ENCODE measurements at regions not wholly inside any gene's neighbourhood (a gene's known extent, or its start where the extent isn't known, plus 50 kb on each side); places are given as distances from the start of the nearest gene placed in this dataset.
"Not testable (repeated sequence)": the region's sequence is repeated elsewhere in the genome, so short reads cannot be mapped to it uniquely, and the experiment has no call there.

DNA sequence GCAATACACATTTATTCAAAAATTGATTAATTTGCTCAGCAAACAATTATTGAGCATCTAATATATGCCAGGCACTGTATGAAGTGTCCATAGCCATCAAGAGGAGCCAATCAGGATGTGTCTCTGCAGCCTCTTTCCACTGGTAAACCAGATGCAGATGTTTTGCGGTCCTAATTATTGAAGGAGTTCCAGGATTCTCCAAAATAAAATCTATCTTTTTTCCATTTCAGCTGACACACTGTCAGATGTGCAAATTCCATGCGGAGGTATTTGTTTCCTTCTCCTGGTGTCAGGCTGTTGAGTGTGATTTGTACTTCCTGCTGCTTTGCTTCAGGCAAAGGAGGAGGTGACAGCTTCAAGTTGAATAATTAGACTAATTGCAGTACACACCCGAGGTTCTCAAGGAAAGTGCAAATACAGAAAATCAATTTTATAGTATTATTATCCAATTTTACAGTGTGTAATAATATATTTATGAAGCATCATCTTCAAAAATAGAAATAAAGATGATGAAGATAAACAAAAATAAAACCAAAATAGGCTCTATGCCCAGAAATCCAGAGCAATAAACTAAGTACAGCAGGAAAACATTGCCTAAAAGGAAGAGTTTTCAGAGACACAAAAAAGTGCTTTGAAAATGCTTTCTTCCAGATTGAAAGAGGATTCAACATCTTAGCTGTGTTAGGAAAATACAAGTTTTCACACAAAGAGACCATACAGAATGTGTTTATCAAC is 1352.9 kb upstream of the CHAC2 start:
- DNase-seq (no peak), ATAC-seq (no peak)
- Histone ChIP-seq H3K27ac (no peak overlapping the region), H3K9me3 (peaks cover 0 to 8% (median 0%) of the 10 kb centered on the region in 11 donors), H3K4me1 (no peaks in the 10 kb centered on the region), H3K4me3 (no peak overlapping the region), H3K36me3 (no peaks in the 10 kb centered on the region), H3K27me3 (no peaks in the 10 kb centered on the region)
- intact Hi-C loops (cut with DNase I) = no loop called here
- WGBS, 2 donors = 7 to 14% methylated on average over 3 of the region's 3 CpGs
- no peak for TF ChIP-seq CTCF (IDR thresholded peaks at IDR 0.05)

DNA sequence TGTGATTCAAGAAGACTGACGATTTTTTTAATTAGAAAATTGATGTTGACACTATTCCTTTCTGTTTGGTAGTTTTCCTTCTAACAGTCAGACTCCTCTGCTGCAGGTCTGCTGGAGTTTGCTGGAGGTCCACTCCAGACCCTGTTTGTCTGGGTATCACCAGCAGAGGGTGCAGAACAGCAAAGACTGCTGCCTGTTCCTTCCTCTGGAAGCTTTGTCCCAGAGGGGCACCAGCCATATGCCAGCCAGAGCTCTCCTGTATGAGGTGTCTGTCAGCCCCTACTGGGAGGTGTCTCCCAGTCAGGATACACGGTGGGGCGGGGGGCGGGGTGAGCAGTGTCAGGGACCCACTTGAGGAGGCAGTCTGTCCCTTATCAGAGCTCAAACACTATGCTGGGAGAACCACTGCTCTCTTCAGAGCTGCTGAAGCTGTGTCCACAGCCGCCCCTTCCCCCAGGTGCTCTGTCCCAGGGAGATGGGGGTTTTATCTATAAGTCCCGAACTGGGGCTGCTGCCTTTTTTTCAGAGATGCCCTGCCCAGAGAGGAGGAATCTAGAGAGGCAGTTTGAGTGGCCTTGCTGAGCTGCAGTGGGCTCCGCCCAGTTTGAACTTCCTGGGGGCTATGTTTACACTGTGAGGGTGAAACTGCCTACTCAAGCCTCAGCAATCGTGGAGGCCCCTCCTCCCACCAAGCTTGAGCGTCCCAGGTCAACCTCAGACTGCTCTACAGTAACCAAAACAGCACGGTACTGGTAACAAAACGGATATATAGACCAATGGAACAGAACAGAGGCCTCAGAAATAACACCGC is 1358.1 kb upstream of the CHAC2 start:
- H3K36me3 ChIP-seq; intact Hi-C loops (cut with DNase I); ATAC-seq; H3K4me1 ChIP-seq; H3K27ac ChIP-seq; H3K27me3 ChIP-seq; DNase-seq; H3K4me3 ChIP-seq; H3K9me3 ChIP-seq: not testable (repeated sequence)
- peak in 2 of 9 donors; percentile 5 to 9 for TF ChIP-seq CTCF (IDR thresholded peaks at IDR 0.05)
- 82 to 83% methylated on average over 12 of the region's 12 CpGs for WGBS, 2 donors

DNA sequence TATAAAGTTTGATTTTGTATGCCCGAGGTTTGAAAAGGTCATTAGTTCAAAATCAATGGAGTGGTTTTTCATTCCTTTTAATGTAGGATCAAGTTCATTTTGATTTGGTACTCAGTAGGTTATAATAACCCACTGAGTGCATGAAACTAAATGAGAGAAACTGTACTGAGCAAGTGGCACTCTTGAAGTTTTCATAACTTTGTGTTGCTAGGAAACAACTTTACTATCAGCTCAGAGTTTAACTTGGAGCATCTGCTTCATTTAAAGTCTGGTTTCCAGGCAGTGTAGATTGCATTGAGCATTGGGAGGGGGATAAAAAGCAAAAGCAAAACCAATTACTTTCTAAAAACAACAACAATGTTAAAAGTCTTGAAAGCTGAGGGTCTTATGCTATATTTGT is 1361.6 kb upstream of the CHAC2 start:
- 66 to 75% methylated on average over 1 of the region's 1 CpG for WGBS, 2 donors
- peak in 3 of 8 donors; percentile 52 to 79 (median 70) for ATAC-seq

DNA sequence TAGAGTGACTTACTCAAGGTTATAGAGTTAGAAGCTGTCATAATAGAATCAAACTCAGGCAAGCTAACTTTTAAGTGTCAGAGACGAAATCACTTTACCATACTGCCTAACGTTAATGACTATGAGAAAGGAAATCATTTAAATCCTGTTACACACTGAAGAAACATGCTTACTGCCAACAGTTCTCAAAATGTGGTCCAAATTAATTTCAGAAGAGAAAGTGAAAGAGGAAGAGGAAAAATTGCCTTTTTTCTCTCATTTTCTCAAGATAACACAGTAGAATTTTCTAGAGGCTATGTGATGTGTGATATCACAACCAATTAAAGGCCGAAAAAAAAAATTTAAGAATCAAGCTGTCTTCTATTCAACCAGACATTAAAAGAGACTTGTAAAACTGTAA is 1362.7 kb upstream of the CHAC2 start:
- no peak overlapping the region for H3K4me3 ChIP-seq
- ATAC-seq (no peak), DNase-seq (no peak)
- intact Hi-C loops (cut with DNase I) = no loop called here
- H3K4me1 ChIP-seq = no peaks in the 10 kb centered on the region
- no peaks in the 10 kb centered on the region for H3K36me3 ChIP-seq
- 51 to 58% methylated on average over 3 of the region's 3 CpGs for WGBS, 2 donors
- no peaks in the 10 kb centered on the region for H3K27me3 ChIP-seq
- H3K9me3 ChIP-seq = no peaks in the 10 kb centered on the region
- no peak overlapping the region for H3K27ac ChIP-seq
- TF ChIP-seq CTCF (IDR thresholded peaks at IDR 0.05) = no peak

More for the DNA sequence above, 1361.6 kb upstream of the CHAC2 start:
- no peaks in the 10 kb centered on the region for H3K36me3 ChIP-seq
- TF ChIP-seq CTCF (IDR thresholded peaks at IDR 0.05) = no peak
- H3K27me3 ChIP-seq = no peaks in the 10 kb centered on the region
- DNase-seq = no peak
- intact Hi-C loops (cut with DNase I) = no loop called here
- H3K9me3 ChIP-seq = no peaks in the 10 kb centered on the region
- no peak overlapping the region for H3K27ac ChIP-seq
- no peaks in the 10 kb centered on the region for H3K4me1 ChIP-seq
- no peak overlapping the region for H3K4me3 ChIP-seq
